Liver (tissue), 3 donors: ENCODE measurements at regions not wholly inside any gene's neighbourhood (a gene's known extent, or its start where the extent isn't known, plus 50 kb on each side); places are given as distances from the start of the nearest gene placed in this dataset.

Source experiments
- FOXA1 ChIP-seq: IDR thresholded peaks from 2 replicates; pipeline ENCODE4 v1.6.1; 2016; ENCODE audit warnings: antibody characterized with exemption
- FOXA2 ChIP-seq: IDR thresholded peaks from 2 replicates; pipeline ENCODE4 v1.6.1; 2016; ENCODE audit warnings: antibody characterized with exemption
- GABPA ChIP-seq, 2 donors: IDR thresholded peaks in 1 of 2; conservative IDR thresholded peaks in 1 of 2; 2 replicates each; pipeline ENCODE4 v1.6.1; 2016; ENCODE audit warnings: antibody characterized with exemption in 2 of 2, mild to moderate bottlenecking in 1 of 2, moderate library complexity in 1 of 2
- HNF4G ChIP-seq: IDR thresholded peaks from 2 replicates; pipeline ENCODE4 v1.6.1; 2016; ENCODE audit warnings: antibody characterized with exemption
- REST ChIP-seq: IDR thresholded peaks from 2 replicates; pipeline ENCODE4 v1.6.1; 2016; ENCODE audit warnings: antibody characterized with exemption, mild to moderate bottlenecking
- TF ChIP-seq, protein P1 (sequence below): fragments of 150-350 bp; IDR thresholded peaks from 2 replicates; pipeline ENCODE4 v1.5.1; 2017; ENCODE audit warnings: improper control_type of control experiment, low read depth, low read length; ENCODE audit not compliant: missing input control
- TF ChIP-seq, protein P2 (sequence below): IDR thresholded peaks from 2 replicates; pipeline ENCODE4 v1.6.1; 2016; ENCODE audit warnings: antibody characterized with exemption
- TF ChIP-seq, protein P3 (sequence below): IDR thresholded peaks from 2 replicates; pipeline ENCODE4 v1.6.1; 2016; ENCODE audit warnings: antibody characterized with exemption
- donor health status: healthy.
- donor health status: healthy.

GRCh38 chr18:25817546-25818237 is 272.7 kb downstream of the SS18 start:
- TF ChIP-seq, protein P1, sequence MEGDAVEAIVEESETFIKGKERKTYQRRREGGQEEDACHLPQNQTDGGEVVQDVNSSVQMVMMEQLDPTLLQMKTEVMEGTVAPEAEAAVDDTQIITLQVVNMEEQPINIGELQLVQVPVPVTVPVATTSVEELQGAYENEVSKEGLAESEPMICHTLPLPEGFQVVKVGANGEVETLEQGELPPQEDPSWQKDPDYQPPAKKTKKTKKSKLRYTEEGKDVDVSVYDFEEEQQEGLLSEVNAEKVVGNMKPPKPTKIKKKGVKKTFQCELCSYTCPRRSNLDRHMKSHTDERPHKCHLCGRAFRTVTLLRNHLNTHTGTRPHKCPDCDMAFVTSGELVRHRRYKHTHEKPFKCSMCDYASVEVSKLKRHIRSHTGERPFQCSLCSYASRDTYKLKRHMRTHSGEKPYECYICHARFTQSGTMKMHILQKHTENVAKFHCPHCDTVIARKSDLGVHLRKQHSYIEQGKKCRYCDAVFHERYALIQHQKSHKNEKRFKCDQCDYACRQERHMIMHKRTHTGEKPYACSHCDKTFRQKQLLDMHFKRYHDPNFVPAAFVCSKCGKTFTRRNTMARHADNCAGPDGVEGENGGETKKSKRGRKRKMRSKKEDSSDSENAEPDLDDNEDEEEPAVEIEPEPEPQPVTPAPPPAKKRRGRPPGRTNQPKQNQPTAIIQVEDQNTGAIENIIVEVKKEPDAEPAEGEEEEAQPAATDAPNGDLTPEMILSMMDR = no peak
- TF ChIP-seq, protein P2, sequence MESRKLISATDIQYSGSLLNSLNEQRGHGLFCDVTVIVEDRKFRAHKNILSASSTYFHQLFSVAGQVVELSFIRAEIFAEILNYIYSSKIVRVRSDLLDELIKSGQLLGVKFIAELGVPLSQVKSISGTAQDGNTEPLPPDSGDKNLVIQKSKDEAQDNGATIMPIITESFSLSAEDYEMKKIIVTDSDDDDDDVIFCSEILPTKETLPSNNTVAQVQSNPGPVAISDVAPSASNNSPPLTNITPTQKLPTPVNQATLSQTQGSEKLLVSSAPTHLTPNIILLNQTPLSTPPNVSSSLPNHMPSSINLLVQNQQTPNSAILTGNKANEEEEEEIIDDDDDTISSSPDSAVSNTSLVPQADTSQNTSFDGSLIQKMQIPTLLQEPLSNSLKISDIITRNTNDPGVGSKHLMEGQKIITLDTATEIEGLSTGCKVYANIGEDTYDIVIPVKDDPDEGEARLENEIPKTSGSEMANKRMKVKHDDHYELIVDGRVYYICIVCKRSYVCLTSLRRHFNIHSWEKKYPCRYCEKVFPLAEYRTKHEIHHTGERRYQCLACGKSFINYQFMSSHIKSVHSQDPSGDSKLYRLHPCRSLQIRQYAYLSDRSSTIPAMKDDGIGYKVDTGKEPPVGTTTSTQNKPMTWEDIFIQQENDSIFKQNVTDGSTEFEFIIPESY = no peak
- TF ChIP-seq FOXA1 (no peak), FOXA2 (no peak), GABPA (IDR thresholded peaks at IDR 0.05 in 1 of 2, conservative IDR thresholded peaks at IDR 0.05 in 1 of 2) (no peak), REST (no peak), HNF4G (no peak)
- TF ChIP-seq, protein P3, sequence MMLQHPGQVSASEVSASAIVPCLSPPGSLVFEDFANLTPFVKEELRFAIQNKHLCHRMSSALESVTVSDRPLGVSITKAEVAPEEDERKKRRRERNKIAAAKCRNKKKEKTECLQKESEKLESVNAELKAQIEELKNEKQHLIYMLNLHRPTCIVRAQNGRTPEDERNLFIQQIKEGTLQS = no peak
